Coronary artery (tissue), 2 donors: ENCODE measurements at regions not wholly inside any gene's neighbourhood (a gene's known extent, or its start where the extent isn't known, plus 50 kb on each side); places are given as distances from the start of the nearest gene placed in this dataset.

Experiments
- DNase-seq: peaks from one replicate; pipeline ENCODE4 v3.0.0-alpha.2; 2017; ENCODE audit warnings: low spot score
- H3K27ac ChIP-seq, 2 donors: fragments of 200-600 bp; sonication (generic); one replicate each; pipeline ENCODE4 v1.5.1; 2016 to 2019
- H3K4me3 ChIP-seq: fragments of 200-600 bp; sonication (generic); 2 replicates; pipeline ENCODE4 v1.5.1; 2016; ENCODE audit warnings: mild to moderate bottlenecking, moderate library complexity
- TF ChIP-seq, protein P1 (sequence below): fragments of 200-600 bp; sonication (generic); IDR thresholded peaks from one replicate; pipeline ENCODE4 v1.5.1; 2019; ENCODE audit warnings: antibody characterized with exemption

DNA sequence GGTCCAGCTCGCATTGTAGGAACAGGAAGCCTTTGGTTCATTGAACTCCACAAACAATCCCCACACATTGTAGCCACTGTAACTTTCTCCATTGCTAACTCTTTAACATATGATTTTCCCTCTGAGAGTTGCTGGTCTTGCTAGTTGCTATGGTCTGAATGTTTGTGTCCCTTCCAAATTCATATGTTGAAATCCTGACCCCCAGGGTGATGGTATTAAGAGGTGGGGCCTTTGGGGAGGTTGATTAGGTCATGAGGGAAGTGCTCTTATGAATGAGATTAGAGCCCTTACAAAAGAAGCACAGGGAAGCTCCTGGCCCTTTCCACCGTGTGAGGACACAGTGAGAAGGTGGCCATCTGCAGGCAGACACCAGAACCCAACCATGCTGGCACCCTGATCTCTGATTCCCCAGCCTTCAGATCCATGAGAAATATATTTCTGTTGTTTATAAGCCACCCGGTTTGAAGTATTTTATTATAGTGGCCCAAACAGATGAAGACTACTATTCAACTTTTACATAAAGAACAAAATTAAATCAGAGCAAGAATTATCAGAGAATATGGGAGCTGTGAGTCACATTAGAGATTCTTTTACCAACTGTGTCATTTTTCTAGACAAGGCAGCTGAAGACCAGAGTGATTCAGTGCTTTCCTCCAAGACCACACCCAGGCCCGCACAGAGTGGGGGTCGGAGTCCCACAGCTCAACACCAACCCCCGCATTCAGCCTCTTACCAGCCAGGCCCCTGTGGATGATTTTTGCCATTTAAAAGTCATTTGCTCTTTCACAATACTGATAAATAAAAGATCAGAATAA is 143.0 kb downstream of the SAMD5 start:
- Histone ChIP-seq H3K4me3 (no peak overlapping the region), H3K27ac (no peak overlapping the region)
- DNase-seq, result no peak
- TF ChIP-seq, protein P1, sequence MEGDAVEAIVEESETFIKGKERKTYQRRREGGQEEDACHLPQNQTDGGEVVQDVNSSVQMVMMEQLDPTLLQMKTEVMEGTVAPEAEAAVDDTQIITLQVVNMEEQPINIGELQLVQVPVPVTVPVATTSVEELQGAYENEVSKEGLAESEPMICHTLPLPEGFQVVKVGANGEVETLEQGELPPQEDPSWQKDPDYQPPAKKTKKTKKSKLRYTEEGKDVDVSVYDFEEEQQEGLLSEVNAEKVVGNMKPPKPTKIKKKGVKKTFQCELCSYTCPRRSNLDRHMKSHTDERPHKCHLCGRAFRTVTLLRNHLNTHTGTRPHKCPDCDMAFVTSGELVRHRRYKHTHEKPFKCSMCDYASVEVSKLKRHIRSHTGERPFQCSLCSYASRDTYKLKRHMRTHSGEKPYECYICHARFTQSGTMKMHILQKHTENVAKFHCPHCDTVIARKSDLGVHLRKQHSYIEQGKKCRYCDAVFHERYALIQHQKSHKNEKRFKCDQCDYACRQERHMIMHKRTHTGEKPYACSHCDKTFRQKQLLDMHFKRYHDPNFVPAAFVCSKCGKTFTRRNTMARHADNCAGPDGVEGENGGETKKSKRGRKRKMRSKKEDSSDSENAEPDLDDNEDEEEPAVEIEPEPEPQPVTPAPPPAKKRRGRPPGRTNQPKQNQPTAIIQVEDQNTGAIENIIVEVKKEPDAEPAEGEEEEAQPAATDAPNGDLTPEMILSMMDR, result no peak

DNA sequence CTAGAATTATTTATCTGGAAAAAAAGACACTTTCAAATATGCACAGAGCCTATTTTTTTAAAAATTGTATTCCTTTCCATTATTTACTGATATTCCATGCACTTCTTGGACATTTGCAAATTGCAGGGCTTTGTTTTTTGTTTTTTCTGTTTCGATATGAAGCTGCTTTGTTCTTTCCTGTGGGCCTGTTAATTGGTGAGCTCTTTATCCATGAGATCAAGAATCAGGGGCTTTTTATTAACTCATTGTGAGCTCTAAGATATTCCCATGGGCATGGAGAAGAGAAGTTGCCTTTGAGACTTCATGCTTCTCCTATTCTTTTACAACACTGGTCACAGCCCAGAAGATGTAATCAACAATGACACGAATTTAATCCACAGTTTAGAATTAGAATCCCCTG is 145.1 kb downstream of the SAMD5 start:
- Histone ChIP-seq H3K27ac (no peak overlapping the region), H3K4me3 (no peak overlapping the region)
- DNase-seq, result no peak
- TF ChIP-seq, protein P1, result no peak

DNA sequence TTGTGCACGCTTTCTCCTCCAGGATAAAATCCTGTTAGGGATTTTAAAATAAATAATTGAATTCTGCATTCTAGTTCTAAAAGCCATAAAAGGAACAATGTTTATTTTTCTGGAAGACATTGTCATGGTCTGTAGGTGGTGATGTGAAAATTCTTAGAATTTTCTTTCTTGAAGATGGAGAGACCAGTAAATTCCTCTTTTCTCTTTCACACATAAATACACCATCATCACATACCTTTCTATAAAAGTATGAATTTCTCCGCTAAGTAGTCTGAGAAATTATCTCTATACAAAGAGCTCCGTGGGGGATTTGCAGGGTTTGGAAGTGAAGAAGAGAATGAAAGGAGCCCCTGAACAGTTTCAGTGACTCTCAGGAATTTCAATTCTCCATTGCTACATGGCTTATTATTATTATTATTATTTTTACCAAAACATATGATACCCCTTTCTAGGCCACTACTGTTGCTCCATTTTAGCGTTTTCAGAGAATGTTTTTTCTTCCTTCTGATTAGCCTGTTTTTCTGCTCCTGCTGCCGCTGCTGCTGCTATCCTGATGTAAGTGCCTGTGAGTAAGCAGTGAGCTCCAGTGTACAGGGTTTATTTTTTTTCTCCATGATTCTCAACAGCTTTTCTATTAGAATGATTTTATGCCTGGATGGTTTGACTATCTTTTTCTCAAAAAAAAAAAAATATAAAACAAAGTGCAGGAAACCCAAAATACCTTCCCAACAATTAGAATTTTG is 145.8 kb downstream of the SAMD5 start:
- no peak overlapping the region for H3K4me3 ChIP-seq

DNA sequence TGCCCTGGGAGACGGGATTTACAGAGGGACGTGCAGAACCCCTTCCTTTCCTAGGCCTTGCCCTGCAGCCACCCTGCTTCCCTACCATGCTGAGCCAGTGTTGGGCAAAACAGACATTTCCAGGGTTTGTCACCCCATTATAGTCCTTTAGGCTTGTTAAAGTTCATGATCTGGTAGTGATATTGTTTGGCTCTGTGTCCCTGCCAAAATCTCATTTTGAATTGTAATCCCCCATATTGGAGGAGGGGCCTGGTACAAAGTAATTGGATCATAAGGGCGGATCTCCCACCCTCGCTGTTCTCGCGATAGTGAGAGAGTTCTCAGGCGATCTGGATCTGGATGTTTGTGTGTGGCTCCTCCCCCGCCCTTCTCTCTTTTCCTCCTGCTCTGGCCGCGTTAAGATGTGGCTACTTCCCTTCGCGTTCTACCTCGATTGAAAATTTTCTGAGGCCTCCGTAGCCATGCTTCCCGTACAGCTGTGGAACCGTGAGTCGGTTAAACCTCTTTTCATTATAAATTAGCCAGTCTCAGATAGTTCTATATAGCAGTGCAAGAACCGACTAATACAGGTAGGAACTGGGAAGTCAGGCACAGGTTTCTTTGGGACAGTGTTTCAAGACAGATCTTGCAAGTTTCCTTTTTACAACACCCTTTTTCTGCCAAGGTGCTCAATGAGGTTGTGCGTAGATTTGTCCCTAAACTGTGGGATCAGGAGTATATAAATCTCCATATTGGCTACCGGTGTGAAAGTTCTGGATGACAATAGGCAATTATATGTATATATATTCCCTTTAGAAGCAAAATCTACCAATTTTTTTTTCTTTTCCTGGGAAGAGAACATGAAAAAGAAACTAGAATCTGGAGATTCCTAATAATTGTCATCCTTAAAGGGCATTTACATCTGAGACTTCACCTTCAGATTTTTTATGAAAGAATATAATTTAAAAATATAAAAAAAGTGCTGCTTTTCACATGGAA is 152.1 kb downstream of the SAMD5 start:
- no peak overlapping the region for H3K4me3 ChIP-seq
- no peak overlapping the region for H3K27ac ChIP-seq
- TF ChIP-seq, protein P1, result no peak
- DNase-seq, result no peak

More for the DNA sequence above, 145.8 kb downstream of the SAMD5 start:
- no peak overlapping the region for H3K27ac ChIP-seq
- TF ChIP-seq, protein P1, result no peak
- DNase-seq, result no peak

DNA sequence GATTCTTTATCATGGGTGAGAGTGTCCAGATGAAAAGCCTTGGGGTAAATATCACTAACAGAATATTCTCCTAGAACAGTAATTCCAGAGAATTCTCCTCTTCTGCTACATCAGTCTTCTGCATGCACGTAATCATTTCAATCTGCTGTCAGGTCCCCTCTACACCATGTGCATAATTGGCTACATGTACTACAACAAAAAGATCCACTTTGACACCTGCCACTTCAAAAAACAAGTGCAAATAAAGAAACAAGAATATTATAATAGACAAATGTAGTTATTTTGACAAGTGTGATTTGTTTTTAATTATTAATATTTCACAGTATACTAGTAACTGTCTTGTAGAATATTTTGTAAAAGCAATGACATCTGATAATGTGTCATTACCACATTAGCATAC is 154.2 kb downstream of the SAMD5 start:
- no peak for DNase-seq
- Histone ChIP-seq H3K27ac (no peak overlapping the region), H3K4me3 (no peak overlapping the region)
- TF ChIP-seq, protein P1, result no peak

- DNase-seq, result no peak
- Histone ChIP-seq H3K27ac (no peak overlapping the region), H3K4me3 (no peak overlapping the region)
- TF ChIP-seq, protein P1, result no peak
Observed at GRCh38 chr6:147664092-147664491, 155.6 kb downstream of the SAMD5 start.
